SK-N-MC (cell line): ENCODE measurements at regions not wholly inside any gene's neighbourhood (a gene's known extent, or its start where the extent isn't known, plus 50 kb on each side); places are given as distances from the start of the nearest gene placed in this dataset.

Experiments used
- EZH2 ChIP-seq: fragments of 200-600 bp; sonication (generic); IDR thresholded peaks from one replicate; pipeline ENCODE4 v1.6.1; 2017; ENCODE audit warnings: antibody characterized with exemption
- FOXP2 ChIP-seq: optimal IDR thresholded peaks from 2 replicates; pipeline ENCODE3; 2011; ENCODE audit warnings: mild to moderate bottlenecking, moderate library complexity; ENCODE audit not compliant: insufficient read depth; ENCODE audit errors: extremely low read length, control extremely low read depth
- POLR2AphosphoS5 ChIP-seq: IDR thresholded peaks from 2 replicates; pipeline ENCODE4 v1.6.1; 2012; ENCODE audit warnings: mild to moderate bottlenecking, low read depth, low read length, borderline replicate concordance

DNA sequence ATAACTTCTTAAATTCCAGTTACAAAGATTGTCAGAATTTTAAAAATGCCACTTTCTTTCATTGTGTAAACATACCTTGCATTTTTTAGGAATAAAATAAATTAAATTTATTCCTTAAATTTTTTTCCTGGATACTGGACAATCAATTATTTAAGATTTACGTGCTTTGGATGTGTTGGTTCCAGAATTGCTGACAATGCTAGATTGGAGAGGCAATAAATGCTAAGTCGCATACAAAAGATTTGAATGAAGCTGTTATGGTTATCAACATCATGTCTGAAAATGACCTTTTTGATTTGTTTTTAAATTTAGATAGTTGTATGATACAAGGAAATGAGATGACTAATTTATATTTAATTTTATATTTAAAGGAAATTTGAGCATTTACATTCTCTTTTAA lies 89.2 kb upstream of the SEMA3A start:
- TF ChIP-seq EZH2 (no peak), POLR2AphosphoS5 (no peak), FOXP2 (no peak)
